Muscle of back (tissue), 3 donors: ENCODE measurements at regions not wholly inside any gene's neighbourhood (a gene's known extent, or its start where the extent isn't known, plus 50 kb on each side); places are given as distances from the start of the nearest gene placed in this dataset.
"Not testable (repeated sequence)": the region's sequence is repeated elsewhere in the genome, so short reads cannot be mapped to it uniquely, and the experiment has no call there.

Source experiments
- DNase-seq, 3 donors: peaks; one replicate each; pipeline versions ENCODE4 v3.0.0 to v3.0.0-alpha.2; 2013

DNA sequence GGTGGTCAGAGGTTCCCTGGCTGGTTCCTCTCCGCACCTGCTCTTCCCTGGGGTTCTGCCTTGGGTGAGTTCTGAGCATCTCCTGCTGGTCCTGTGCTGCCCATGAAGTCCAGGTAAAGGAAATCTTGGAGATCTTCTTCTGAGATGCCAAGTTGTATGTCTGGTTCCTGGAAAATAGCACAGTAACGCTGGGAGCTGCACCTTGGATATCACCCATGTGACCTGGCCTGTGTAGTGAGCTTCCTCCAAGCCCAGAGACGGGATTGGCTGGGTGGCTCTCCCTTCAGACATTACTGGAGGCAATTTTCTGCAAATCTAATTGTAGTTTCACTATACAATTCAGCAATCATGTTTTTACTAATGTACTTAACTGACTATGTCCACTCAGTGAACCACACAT, 1281.1 kb downstream of the TMEM121 start:
- no peak for DNase-seq

DNA sequence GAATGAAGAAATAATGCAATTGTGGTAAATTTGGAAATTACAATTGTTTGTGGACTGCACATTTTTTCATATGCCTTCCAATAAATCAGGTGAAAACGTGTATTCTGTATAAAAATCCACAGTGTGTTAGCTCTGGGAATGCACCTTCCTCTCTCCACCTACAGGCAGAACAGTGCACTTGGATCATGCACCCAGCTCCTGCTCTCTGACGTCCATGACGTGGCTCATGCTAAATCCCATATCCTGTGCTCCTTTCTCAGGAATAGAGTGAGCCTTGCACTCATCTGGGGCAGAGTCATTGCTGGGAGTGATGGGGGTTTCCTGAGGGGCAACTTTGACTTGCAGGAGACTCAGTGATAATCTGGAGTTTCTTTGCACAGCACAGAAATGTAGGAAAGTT, 1282.1 kb downstream of the TMEM121 start:
- no peak for DNase-seq

DNA sequence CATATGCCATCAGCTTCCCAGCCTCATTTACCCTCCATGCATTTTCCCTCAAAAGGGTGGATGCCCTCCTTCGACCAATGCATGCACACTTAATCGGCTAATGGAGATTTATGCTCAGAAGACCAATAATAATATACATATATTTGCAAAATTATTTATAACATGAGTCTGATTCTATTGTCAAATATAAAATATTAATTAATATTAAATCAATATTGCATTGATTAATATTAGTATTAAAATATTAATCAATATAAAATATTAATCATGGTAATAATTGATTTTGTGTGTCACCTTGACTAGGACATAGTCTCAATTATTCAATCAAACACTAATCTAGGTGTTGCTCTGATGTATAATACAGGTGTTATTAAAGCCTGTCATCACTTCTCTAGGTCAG, 1282.5 kb downstream of the TMEM121 start:
- DNase-seq: no peak

DNA sequence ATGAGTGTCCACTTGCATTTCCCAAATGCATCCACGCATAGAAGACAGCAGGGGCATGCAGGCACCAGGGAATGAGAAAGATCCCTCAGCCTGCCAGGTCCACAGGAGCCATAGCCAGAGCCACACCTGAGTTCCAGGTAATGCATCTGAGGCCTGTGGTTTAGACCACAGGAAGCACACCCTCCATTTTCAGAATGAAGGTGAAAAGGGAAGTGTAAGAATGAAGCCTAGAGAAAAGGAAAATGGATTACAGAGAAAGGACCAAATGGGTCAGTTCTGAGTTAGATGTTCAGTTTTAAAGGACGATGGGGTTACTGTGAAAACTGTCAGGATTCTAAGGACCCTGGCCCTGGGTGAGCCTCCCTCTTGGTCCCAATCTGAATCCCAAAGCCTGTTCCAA, 1283.2 kb downstream of the TMEM121 start:
- no peak for DNase-seq

DNA sequence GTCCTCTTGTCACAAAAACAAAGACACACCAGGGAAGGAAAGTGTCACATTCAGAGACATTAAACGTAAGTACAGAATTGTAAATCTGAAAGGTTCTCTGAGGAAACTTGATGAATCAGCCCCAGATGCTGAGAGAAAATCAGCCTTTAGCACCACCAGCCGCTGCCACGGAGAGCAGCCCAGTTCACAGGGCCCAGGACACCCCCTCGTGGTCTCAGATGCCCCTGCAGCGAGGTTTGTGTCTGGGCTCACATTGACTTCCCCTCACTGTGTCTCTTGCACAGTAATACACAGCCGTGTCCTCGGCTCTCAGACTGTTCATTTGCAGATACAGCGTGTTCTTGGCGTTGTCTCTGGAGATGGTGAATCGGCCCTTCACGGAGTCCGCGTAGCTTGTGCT, 1283.8 kb downstream of the TMEM121 start:
- DNase-seq: not testable (repeated sequence)

DNA sequence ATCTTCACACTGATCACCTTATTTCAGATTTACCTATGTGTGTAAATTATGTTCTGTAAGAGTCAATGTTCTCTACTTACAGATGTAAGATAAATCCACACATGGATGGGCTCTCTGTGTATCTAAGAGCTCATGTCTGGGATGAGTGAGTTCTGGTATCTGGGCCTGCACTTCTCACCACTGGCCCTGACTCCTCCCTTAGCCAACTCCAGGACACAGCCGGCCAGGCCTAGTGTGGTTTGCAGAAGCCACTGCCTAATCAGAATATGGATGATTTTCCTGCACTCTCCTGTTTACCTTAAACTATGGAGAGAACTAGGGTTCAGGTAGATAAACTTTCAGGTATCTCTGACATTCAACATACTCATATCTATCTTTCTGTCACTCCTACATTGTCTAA, 1284.8 kb downstream of the TMEM121 start:
- DNase-seq: no peak

DNA sequence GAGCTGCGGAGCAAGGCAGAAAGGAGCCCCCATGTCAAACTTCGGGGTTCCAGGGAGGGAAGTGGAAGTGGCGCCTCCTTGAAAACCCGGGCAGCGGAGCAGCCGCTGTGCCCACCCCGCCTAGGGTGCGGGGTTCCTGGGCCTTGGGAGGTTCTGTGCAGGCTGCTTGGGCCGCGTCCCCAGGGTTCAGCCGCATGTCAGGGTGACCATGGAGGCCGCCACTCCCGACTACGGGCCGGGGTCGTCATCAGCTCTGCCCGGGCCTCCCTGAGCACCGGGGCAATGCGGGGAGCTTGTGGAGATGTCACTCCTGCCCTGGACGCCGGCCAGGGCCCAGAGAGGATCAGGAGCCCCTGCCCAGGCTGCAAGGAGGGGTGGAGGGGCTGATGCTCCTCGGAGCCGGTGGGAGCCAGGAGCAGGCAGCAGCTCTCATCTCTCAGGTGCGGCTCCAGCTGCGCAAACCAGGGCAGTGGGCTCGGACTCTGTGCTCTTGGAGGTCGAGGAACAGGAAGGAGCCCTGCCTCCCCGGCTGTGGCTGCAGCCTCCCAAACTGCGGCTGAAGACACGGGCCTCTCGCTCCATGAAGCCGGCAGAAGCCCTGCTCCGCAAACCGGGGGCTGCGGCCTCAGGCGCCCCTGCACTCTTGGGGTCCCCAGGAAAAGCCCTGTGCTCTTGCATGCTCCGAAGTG, 1286.5 kb downstream of the TMEM121 start:
- no peak for DNase-seq

DNA sequence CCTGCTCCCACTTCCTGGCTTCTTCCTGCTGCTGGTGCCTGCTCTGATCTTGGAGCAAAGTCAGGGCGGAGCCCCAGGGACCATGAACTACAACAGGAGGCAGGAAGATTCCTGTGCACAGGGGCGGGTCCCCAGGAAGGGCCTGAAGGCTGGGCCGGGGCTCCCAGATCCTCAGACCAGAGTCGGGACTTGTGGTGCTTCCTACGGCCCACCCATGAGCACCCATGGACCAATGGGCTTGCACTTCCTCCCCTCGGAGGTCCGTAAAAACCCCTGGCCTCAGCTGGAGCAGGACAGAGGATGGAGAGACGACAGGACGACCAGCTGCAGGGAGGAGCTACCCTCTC, 1287.1 kb downstream of the TMEM121 start:
- no peak for DNase-seq

DNA sequence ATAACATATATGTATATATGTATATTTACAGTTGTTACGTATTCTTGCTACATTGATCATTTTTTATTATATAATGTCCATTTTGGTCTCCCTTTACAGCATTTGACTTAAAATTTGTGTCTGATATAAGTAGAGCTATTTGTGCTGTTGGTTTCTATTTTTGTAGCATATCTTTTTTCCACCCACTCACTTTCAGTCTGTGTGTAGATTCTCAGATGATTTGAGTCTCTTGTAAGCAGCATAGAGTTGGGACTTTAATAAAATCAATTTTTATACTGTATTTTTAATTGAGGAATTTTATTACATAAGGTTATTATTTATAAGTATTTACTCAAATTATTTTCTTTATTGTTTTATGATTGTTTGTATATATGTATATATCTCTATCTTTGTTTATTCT, 1293.7 kb downstream of the TMEM121 start:
- DNase-seq: no peak

DNA sequence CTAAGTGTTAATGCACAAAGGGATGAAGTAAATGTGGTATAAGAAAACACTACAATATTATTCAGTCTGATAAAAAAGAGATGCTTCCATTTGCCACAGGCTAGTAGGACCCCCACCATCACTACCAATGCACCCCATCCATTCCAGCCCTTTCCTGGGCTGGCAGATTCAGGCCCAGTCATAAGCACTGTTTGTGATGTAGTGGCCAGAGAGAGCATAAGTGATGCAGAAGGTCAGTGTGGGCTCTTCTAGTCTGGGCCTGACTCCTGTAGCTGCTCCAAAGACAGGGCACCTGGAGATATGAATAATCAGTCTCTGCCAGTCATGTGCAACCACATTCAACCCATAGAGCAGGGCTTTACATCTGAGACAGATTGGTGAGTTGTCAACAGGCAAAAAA, 1294.7 kb downstream of the TMEM121 start:
- no peak for DNase-seq

DNA sequence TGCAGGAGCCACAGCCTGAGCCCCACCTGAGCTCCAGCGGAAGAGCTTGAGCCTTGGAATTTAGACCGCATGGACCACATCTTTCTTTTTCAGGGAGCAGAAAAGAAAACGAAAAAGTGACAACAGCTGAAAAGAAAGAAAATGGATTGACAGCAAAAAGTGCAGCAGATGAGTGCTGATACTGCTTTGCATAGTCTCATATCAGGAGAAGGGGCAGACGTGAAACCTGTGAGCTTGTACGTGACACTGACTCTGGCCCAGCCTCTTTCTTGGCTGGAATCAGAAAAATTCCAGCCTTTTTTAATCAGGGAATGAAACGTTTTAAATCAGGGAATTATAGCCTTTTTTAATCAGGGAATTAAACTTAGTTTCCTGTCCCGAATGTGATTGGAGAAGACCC, 1296.5 kb downstream of the TMEM121 start:
- no peak for DNase-seq

DNA sequence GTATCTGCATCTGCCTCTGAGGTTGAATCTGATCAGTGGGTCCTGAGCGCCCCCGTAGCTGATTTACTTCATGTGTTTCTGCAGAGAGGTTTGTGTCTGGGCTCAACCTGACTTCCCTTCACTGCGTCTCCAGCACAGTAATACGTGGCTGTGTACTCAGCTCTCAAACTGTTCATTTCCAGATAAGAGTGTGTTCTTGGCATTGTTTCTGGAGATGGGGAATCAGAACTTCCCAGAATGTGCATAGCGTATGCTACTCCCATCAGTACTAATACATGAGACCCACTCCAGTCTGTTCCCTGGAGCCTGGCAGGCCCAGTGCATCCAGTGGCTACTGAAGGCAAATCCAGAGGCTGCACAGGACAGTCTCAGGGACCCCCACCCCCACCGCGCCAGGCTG, 1297.2 kb downstream of the TMEM121 start:
- DNase-seq: no peak

DNA sequence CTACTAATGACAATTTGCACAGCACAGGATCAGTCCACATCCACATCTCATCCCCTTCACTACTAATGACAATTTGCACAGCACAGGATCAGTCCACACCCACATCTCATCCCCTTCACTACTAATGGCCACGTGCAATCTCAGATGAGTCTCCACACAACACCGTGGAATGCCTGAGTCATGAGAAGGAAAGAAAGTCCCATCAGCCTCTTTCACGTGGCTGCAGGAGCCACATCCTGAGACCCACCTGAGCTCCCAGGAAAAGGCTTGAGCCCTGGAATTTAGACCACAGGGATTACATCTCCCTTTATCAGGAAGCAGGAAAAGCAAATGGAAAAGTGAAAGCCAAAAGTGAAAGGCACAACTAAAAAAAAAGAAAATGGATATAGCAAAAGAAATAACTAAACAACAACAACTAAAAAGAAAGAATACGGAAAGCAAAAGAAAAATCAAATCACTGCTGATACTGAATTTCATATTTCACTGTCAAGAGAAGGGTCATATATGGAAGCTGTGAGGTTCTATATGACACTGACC, 1300.5 kb downstream of the TMEM121 start:
- DNase-seq: no peak

DNA sequence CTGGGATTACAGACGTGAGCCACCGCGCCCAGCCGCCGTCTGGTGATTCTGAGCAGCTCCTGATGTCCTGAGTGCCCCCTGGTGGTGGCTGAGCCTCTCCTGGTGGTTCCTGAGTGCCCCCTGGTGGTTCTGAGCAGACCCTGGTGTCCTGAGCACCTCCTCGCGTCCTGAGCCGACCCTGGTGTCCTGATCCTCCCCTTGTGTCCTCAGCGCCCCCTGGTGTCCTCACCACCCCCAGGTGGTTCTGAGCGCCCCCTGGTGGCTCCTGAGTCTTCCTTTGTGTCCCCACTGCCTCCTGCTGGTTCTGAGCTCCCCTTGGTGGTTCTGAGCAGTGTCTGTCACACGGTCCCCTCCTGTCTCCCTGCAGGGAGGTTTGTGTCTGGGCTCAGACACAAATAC, 1304.9 kb downstream of the TMEM121 start:
- no peak for DNase-seq

DNA sequence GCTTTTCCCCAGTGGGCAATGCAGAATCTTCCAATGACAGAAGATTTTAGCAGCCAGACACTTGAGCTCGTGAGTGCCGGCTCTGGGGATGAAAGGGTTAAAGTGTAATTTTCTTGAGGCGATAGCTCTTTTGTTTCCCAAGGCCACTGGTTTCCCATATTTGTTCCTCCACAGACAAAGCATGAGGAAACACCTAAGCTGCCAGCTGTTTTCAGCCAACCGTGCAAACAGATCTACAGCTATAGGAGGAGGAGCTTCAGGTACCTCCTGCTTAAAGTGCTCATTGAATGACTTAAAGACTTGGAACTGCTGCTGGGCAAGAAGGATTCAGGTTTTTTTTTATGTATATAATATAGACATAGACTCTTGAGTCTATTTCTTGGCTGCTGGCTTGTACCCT, 1311.5 kb downstream of the TMEM121 start:
- DNase-seq: no peak

DNA sequence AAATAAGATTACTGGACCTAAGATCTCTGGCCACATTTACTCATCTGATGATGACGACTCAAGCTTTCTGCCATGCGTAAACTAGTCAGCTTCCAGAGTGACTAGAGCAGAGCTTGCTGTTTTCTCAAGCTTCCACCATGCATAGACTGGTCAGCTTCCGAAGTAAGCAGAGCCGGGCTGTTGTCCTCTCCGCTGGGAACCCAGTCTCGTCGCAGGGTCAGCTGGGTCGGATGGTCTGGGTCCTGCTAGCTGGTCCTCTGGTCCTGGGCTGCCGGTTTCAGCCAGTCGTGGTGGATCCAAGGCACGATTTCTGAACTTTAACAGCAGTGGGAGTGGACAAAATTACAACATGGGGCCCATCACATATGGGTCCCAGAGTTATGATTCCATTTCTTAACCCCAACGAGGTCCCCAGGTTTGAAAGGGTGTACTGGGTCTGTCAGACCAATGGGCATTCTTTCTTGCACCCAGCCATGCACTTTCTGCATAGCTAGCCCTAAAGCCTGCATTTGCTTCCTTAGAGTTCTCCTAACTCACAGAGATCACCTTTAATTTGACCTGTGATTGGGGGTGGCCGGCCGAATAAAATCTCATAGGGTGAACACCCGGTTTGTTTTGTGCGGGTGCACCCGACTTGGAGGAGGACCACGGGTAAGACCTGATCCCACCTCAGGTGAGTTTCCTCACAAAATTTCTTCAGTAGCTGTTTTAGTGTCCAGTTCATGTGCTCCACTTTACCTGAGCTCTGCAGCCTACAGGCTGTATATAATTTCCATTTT, 1312.8 kb downstream of the TMEM121 start:
- no peak for DNase-seq

DNA sequence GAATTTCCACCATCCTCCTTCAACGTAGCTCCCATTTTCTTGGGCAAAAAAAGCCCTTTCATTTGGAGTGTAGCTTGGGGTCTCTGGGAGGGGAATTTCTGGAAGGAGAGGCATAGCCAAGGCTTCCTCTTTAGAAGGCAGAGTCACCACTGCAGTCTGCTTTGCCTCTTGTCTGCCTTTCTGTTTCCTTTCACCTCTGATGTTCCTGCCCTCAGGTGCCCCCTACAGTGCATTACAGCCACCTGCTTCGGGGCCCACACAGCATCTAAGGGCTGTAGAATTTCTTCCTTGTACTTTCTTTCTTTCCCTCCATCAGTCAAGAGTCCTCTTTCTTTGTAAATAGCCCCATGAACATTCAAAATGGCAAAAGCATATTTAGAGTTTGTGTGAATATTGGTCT, 1313.9 kb downstream of the TMEM121 start:
- no peak for DNase-seq

DNA sequence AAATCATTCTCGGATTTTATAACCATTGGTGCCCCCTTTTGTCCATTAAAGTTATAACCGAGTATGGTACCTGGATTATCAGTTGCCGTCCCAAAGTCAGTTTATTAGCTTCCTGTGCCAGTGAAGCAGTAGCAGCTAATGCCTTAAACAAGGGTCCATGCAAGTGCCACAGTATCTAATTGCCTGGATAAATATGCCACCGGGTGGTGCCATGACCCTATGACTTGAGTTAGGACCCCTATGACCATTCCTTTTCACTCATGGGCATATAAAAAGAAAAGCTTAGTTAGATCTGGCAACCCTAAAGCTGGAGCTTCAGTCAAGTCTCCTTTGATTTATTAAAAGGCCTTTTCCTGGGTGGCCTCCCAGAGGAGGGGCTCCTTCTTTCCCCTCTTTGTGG, 1314.6 kb downstream of the TMEM121 start:
- no peak for DNase-seq

DNA sequence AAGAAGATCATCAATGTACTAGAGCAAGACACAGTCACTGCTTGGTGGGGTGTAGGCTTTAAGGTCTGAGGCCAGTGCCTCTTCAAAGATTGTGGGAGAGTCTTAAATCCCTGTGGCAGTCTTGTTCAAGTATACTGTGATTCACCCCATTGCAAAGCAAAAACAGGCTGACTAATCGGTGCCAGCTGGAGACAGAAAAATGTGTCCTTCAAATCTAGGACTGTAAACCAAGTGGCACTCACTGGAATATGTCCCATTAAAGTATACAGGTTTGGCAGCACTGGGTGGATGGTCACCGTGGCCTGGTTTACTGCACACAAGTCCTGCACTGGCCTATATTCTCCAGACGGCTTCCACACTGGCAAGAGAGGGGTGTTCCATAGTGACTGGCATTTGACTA, 1315.3 kb downstream of the TMEM121 start:
- DNase-seq: no peak

DNA sequence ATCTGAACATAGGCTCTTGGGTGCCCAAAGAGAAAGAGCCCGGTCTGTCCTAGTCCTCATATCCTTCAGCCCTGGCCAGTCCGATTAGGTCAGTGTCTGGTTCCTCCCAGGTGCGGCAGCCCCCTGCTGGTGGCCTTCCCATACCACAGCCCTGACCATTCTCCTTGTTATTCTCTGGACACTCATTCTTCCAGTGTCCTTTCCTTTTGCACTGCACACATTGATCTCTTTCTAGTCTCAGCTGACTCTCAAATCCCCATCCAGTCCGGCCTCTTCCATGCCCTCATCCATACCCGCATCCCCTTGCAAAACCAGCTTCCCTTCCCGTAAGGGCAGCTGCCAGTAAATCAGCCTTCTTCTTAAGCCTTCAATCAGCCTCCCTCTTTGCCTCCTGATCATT, 1316.3 kb downstream of the TMEM121 start:
- DNase-seq: no peak

DNA sequence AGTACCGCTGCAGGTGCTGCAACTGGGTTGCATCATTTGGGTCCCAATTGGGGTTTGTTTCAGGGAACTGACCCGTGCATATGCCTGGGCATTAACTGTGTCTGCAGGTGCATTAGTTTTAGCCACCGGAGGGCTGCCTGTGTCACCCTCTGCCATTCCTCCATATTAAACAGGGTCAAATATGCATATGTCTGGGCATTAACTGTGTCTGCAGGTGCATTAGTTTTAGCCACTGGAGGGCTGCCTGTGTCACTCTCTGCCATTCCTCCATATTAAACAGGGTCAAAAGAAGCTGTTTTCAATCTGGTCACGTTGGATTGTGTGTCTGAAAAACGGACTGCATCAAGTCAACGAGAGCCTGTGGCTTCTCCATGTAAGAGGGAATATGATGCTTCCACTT, 1317.0 kb downstream of the TMEM121 start:
- no peak for DNase-seq

DNA sequence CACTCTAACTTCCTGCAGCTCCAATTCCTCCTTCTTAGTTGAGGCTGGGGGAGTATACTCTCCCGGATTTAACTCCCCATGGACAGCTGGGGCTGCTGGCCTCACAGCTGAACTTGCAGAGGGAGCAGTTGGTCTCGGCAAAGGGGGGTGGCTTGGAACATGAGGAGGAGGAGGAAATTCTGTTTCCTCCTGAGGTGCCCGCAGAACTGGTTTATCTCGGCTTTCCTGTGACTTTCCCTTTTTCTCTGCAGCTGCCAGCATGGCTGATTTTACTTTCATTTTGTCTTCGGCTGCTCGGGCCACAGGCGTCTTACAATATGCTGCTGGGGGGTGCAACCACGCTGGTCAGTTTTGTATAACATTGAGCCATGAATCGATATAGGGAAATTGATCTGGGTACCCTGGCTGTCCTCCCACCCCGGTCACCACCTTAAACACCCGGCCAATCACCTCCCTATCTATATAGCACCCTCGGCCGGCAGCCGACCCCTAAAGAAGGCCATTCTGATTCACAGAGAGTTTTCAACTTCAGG, 1317.6 kb downstream of the TMEM121 start:
- DNase-seq: no peak

DNA sequence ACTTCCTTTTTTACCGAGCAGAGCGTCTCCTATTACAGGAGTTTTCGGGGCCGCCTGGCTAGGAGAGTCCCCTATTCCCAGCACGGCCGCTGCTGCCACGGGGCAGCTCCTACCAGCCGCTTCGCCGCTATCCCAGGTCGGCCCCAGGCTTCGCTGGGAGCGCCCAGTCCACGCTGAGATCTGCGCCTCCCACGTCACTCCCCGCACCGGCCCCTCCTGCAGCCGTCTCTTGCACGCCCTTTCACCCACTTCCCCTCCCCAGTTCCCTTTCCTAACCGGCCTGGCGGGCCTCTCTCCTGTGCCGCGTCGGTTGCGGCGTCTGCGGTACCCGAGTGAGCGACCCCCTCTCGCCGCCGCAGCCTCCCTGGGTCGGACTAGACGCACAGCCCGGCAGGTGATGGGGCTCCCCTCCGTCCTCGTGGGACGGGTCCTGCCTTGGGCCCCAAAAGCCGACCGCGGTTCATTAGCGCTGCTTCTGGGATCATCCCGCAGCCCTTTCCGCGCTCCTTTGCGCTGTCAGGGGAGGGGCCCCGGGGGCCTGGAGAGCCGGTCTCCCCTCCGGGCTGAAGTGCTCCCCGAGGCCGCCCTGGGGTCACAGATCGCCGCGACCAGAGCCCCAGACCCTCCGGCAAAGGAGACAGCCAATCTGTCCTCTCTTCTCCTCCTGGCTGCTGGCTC, 1318.4 kb downstream of the TMEM121 start:
- no peak for DNase-seq
